Common myeloid progenitor, CD34-positive (primary cell): ENCODE measurements at regions not wholly inside any gene's neighbourhood (a gene's known extent, or its start where the extent isn't known, plus 50 kb on each side); places are given as distances from the start of the nearest gene placed in this dataset.

Experiments
- CTCF ChIA-PET: fragments of 350-600 bp; sonication (Branson Sonifier 250); formaldehyde crosslinking; loops from one replicate; lab custom pipeline; 2021; ENCODE audit warnings: antibody characterized with exemption; lab: Charles Lee
- POLR2A ChIA-PET: fragments of 350-600 bp; sonication (Branson Sonifier 250); formaldehyde crosslinking; loops from one replicate; lab custom pipeline; 2021; ENCODE audit warnings: antibody characterized with exemption; lab: Charles Lee
- DNase-seq, 3 donors: peaks; one replicate each; pipeline versions ENCODE4 v3.0.0 to v3.0.0-alpha.2; 2013
- H3K27ac ChIP-seq, 2 experiments: 1 replicate in 1 of 2; 2 replicates in 1 of 2; pipeline ENCODE4 v1.7.0; 2013; ENCODE audit warnings: inconsistent platforms in 2 of 2, low read length in 2 of 2, mild to moderate bottlenecking in 2 of 2, low read depth in 1 of 2, moderate library complexity in 1 of 2; ENCODE audit not compliant: severe bottlenecking in 2 of 2, insufficient read depth in 1 of 2, poor library complexity in 1 of 2
- H3K27me3 ChIP-seq, 5 experiments: replicated peaks in 2 of 5; 1 replicate in 3 of 5; 2 replicates in 2 of 5; pipeline versions ENCODE4 v1.6.1 to v1.7.0; 2013; ENCODE audit warnings: low read length in 4 of 5, mild to moderate bottlenecking in 2 of 5, moderate library complexity in 2 of 5, inconsistent platforms in 1 of 5; ENCODE audit not compliant: insufficient read depth in 5 of 5, control insufficient read depth in 4 of 5
- H3K36me3 ChIP-seq, 4 experiments: 1 replicate in 2 of 4; 2 replicates in 2 of 4; pipeline versions ENCODE4 v1.6.1 to v1.7.0; 2013; ENCODE audit warnings: low read length in 3 of 4, control low read depth in 1 of 4, mild to moderate bottlenecking in 1 of 4; ENCODE audit not compliant: control insufficient read depth in 4 of 4, insufficient read depth in 4 of 4
- H3K4me1 ChIP-seq, 4 experiments: 1 replicate in 3 of 4; 2 replicates in 1 of 4; pipeline versions ENCODE4 v1.6.1 to v1.7.1; 2013; ENCODE audit warnings: low read length in 3 of 4, mild to moderate bottlenecking in 3 of 4, control low read depth in 1 of 4, inconsistent platforms in 1 of 4, moderate library complexity in 1 of 4; ENCODE audit not compliant: control insufficient read depth in 4 of 4, insufficient read depth in 4 of 4; ENCODE audit errors: control extremely low read depth in 1 of 4
- H3K4me3 ChIP-seq, 7 experiments: 1 replicate in 4 of 7; 2 replicates in 3 of 7; pipeline versions ENCODE4 v1.5.1 to v1.7.0; 2013; ENCODE audit warnings: mild to moderate bottlenecking in 7 of 7, low read length in 6 of 7, moderate library complexity in 6 of 7, inconsistent platforms in 2 of 7, low read depth in 2 of 7, control low read depth in 1 of 7; ENCODE audit not compliant: insufficient read depth in 4 of 7, control insufficient read depth in 1 of 7; ENCODE audit errors: extremely low read depth in 1 of 7
- H3K9me3 ChIP-seq, 5 experiments: 1 replicate in 4 of 5; 2 replicates in 1 of 5; pipeline versions ENCODE4 v1.6.1 to v1.7.1; 2013; ENCODE audit warnings: low read length in 4 of 5, mild to moderate bottlenecking in 2 of 5, inconsistent platforms in 1 of 5, low read depth in 1 of 5, moderate library complexity in 1 of 5; ENCODE audit not compliant: control insufficient read depth in 4 of 5, insufficient read depth in 2 of 5; ENCODE audit errors: control extremely low read depth in 1 of 5
- WGBS: methylation state at CpG from one replicate; pipeline ENCODE4 v1.1.5; 2013; ENCODE audit not compliant: insufficient coverage; 5-methylcytosine and 5-hydroxymethylcytosine counted together

DNA sequence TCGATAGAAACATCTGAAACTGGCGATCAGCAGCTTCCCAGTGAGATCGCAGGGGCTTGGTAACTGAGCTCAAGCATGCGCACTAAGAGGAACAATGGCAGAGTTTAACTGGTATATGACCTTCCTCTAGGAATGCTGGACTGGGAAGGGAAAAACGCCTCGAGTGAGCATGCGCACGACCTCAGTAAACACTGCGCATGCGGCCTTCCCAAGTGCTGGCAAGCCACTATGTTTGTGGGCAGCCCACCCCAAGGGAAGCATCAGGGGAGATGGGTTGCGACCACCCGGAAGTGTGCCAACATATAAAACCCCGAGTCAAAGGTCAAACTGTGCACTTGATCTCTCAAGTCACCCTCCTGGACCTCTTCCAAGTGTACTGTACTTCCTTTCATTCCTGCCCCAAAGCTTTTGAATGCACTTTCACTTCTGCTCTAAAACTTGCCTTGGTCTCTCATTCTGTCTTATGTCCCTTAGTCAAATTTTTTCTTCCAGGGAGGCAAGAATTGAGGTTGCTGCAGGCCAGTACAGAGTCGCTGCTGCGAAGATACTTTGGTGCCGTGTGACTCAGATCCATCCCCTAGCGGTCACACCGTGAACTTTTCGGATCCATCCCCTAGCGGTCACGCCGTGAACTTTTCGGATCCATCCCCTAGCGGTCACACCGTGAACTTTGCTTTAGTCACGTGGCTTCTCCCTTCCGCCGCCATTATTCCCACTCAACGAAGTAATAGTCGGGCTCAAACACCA, 243.3 kb downstream of the FAM43A start:
- ChIA-PET CTCF (interaction anchor here (1.6 kb wide), 1 partner anchor 13 kb away, joined by 4 read pairs; no protein-coding TSS in a partner anchor), POLR2A (no interaction called here)
- Histone ChIP-seq H3K4me3 (no peak overlapping the region), H3K36me3 (no peaks in the 10 kb centered on the region), H3K4me1 (peaks cover 0 to 22% (median 2%) of the 10 kb centered on the region in 4 experiments), H3K9me3 (peaks cover 0 to 12% (median 0%) of the 10 kb centered on the region in 5 experiments), H3K27me3 (no peaks in the 10 kb centered on the region), H3K27ac (no peak overlapping the region)
- WGBS = 87% methylated on average over 27 of the region's 30 CpGs
- peak in 2 of 3 donors; percentile 24 to 59 for DNase-seq

DNA sequence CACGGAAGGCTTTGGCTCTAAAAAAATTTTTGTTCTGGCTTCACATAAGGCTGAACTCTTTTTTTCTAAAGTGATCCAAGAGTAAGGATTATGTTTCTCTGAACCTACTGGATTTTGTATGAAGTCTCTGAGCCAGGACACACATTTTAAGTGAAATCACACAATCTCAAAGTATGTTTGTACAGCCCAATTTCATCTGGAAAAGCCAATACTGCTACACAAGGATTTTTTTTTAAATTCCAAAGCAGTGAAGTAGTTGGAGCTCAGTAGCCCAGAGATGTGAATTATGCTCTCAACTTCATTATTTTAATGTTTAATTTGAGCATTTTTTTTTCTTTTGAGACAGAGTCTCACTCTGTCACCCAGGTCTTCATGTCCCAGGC, 243.9 kb downstream of the FAM43A start:
- WGBS = 100% methylated on average over 1 of the region's 1 CpG
- no peaks in the 10 kb centered on the region for H3K27me3 ChIP-seq
- H3K4me3 ChIP-seq = no peak overlapping the region
- POLR2A ChIA-PET = no interaction called here
- H3K4me1 ChIP-seq = peaks cover 0 to 22% (median 2%) of the 10 kb centered on the region in 4 experiments
- peaks cover 0 to 12% (median 0%) of the 10 kb centered on the region in 5 experiments for H3K9me3 ChIP-seq
- CTCF ChIA-PET = interaction anchor here (1.6 kb wide), 1 partner anchor 13 kb away, joined by 4 read pairs; no protein-coding TSS in a partner anchor
- no peaks in the 10 kb centered on the region for H3K36me3 ChIP-seq
- no peak for DNase-seq
- no peak overlapping the region for H3K27ac ChIP-seq

DNA sequence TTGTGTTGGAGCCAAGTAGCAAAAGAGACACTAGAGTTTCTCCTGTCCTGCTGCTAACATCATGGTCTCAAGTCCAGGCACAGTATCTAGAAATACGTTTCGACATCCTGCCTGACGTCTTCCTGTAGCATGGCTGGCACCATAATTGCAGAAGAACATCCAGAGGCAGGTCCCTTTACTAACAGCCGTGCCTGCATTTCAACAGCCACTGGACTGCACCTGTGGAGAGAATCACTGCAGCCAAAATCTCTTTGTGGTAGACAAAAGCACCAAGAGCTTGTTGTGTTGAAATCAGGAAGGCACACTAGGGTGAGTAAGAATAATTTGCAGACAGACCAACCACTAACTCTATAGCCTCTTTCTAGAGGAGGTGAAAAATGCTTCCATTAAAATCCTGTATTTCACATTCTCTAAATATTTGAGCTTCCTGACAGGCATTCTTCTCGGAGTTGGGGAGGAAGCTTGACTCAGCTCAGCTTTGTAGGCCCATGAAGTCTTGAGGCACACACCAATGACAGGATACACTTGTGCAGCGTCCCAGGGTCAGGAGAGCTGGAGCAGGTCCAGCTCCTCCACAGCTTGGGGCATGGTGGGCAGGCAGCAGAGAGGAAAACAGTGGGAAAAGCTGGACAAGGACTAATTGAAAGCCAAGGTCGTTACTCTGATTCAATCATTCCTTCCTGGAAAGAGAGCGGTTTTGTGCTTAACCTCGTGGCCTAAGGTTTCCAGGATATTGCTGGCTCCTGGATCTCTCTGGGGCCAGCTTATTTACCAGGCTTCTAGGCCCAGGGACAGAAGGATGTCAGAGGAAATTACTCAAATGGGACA, 244.9 kb downstream of the FAM43A start:
- Histone ChIP-seq H3K4me1 (peaks cover 0 to 20% (median 1%) of the 10 kb centered on the region in 4 experiments), H3K27me3 (no peaks in the 10 kb centered on the region), H3K36me3 (no peaks in the 10 kb centered on the region), H3K27ac (no peak overlapping the region), H3K4me3 (no peak overlapping the region), H3K9me3 (peaks cover 0 to 12% (median 0%) of the 10 kb centered on the region in 5 experiments)
- ChIA-PET CTCF (interaction anchor here (0.7 kb wide), 1 partner anchor 10 kb away, joined by 3 read pairs; no protein-coding TSS in a partner anchor), POLR2A (no interaction called here)
- 93% methylated on average over 7 of the region's 9 CpGs for WGBS
- peak in 2 of 3 donors; percentile 25 to 34 for DNase-seq

DNA sequence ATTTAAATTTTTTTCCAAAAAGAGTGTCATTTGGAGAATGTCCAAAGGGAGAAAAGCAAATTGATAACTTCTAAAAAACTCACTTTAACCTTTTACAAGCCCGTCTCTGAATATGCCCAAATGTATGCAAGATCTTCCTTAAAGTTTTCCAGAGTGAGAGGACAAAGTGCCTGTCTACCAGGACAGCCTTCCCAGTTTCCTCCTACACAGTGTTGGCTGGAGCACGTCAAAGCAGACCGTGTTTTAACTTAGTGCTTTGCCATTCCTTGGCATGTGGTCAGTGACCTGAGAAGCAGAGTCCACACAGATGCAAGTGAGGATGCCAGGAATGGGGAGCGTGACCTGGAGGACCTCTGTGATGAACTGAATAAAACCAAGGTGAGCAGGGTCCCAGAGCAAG, 245.7 kb downstream of the FAM43A start:
- Histone ChIP-seq H3K4me1 (peaks cover 0 to 20% (median 1%) of the 10 kb centered on the region in 4 experiments), H3K36me3 (no peaks in the 10 kb centered on the region), H3K4me3 (no peak overlapping the region), H3K9me3 (peaks cover 0 to 12% (median 0%) of the 10 kb centered on the region in 5 experiments), H3K27me3 (no peaks in the 10 kb centered on the region), H3K27ac (no peak overlapping the region)
- WGBS = 94% methylated on average over 3 of the region's 4 CpGs
- no peak for DNase-seq
- CTCF ChIA-PET = interaction anchor here (0.7 kb wide), 1 partner anchor 10 kb away, joined by 3 read pairs; no protein-coding TSS in a partner anchor
- POLR2A ChIA-PET = no interaction called here

DNA sequence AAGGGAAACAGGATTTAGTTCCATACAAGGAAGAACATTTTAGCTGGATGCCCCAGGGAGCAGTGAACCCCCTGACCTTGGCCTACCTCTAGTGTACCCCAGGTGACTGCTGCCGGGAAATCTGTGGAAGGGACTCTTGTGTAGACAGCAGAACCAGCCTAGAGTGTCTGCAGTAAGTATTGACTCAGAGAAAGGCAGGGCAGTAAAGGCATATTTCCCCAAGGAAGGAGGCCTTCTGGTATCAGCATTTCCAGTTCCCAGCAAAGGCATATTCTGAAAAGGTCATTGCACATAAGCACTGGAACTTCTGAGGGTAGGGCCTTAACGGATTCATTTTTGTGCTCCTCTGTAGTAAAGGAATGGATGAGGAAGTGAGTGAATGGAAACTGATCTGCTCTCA, 246.2 kb downstream of the FAM43A start:
- DNase-seq = no peak
- Histone ChIP-seq H3K4me3 (no peak overlapping the region), H3K9me3 (peaks cover 0 to 12% (median 0%) of the 10 kb centered on the region in 5 experiments), H3K36me3 (no peaks in the 10 kb centered on the region), H3K27ac (no peak overlapping the region), H3K27me3 (no peaks in the 10 kb centered on the region), H3K4me1 (peaks cover 0 to 20% (median 1%) of the 10 kb centered on the region in 4 experiments)
- ChIA-PET POLR2A (no interaction called here), CTCF (no interaction called here)
- WGBS = 100% methylated on average over 2 of the region's 2 CpGs

DNA sequence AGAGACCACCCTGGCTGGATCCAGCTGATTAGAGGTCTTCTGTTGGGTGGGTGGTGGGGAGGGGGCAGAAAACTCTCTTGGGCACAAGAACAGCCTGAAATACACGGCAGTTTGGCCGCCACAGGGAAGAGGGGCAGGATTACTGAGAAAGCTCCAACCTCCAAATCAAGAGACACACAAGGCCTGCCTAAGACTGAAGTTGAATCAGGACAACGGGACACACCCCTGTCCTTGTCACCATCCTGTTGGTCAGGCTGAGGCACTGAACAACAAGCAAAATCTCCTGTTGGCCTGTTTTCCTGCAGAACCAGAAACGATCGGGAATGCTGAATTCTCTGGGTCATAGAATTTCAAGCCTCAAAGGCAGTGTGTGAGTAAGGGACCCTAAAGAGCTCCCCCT, 247.8 kb downstream of the FAM43A start:
- Histone ChIP-seq H3K27me3 (no peaks in the 10 kb centered on the region), H3K4me3 (no peak overlapping the region), H3K4me1 (peaks cover 0 to 16% (median under 1%) of the 10 kb centered on the region in 4 experiments), H3K9me3 (peaks cover 0 to 12% (median 0%) of the 10 kb centered on the region in 5 experiments), H3K27ac (no peak overlapping the region), H3K36me3 (no peaks in the 10 kb centered on the region)
- ChIA-PET CTCF (no interaction called here), POLR2A (no interaction called here)
- WGBS = 100% methylated on average over 3 of the region's 5 CpGs
- no peak for DNase-seq
